ENCODE measurements at regions not wholly inside any gene's neighbourhood (a gene's known extent, or its start where the extent isn't known, plus 50 kb on each side); places are given as distances from the start of the nearest gene placed in this dataset.

GRCh38 chr6:85996034-85996375, 353.3 kb upstream of the SYNCRIP start:
- Mint-ChIP-seq H3K4me1 (ENCODE audit: unreplicated experiment) (no peaks in the 10 kb centered on the region), H3K4me3 (ENCODE audit: unreplicated experiment) (no peak overlapping the region), H3K9me3 (ENCODE audit: unreplicated experiment) (peaks cover 18% of the 10 kb centered on the region), H3K27ac (ENCODE audit: unreplicated experiment) (no peak overlapping the region), H3K27me3 (ENCODE audit: unreplicated experiment) (no peaks in the 10 kb centered on the region), H3K36me3 (ENCODE audit: unreplicated experiment) (no peaks in the 10 kb centered on the region)
- no peak for DNase-seq (ENCODE audit: extremely low spot score, unreplicated experiment)
- TF ChIP-seq, protein P1, sequence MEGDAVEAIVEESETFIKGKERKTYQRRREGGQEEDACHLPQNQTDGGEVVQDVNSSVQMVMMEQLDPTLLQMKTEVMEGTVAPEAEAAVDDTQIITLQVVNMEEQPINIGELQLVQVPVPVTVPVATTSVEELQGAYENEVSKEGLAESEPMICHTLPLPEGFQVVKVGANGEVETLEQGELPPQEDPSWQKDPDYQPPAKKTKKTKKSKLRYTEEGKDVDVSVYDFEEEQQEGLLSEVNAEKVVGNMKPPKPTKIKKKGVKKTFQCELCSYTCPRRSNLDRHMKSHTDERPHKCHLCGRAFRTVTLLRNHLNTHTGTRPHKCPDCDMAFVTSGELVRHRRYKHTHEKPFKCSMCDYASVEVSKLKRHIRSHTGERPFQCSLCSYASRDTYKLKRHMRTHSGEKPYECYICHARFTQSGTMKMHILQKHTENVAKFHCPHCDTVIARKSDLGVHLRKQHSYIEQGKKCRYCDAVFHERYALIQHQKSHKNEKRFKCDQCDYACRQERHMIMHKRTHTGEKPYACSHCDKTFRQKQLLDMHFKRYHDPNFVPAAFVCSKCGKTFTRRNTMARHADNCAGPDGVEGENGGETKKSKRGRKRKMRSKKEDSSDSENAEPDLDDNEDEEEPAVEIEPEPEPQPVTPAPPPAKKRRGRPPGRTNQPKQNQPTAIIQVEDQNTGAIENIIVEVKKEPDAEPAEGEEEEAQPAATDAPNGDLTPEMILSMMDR (IDR thresholded peaks at IDR 0.05) = no peak

GRCh38 chr6:85995339-85996033, 352.8 kb upstream of the SYNCRIP start:
- Mint-ChIP-seq H3K27me3 (ENCODE audit: unreplicated experiment) (no peaks in the 10 kb centered on the region), H3K4me1 (ENCODE audit: unreplicated experiment) (no peaks in the 10 kb centered on the region), H3K9me3 (ENCODE audit: unreplicated experiment) (peaks cover 18% of the 10 kb centered on the region), H3K36me3 (ENCODE audit: unreplicated experiment) (no peaks in the 10 kb centered on the region), H3K27ac (ENCODE audit: unreplicated experiment) (no peak overlapping the region), H3K4me3 (ENCODE audit: unreplicated experiment) (no peak overlapping the region)
- no peak for DNase-seq (ENCODE audit: extremely low spot score, unreplicated experiment)
- TF ChIP-seq, protein P1 (IDR thresholded peaks at IDR 0.05) = no peak

GRCh38 chr6:85986681-85987080, 344.0 kb upstream of the SYNCRIP start:
- Mint-ChIP-seq H3K27ac (ENCODE audit: unreplicated experiment) (no peak overlapping the region), H3K4me3 (ENCODE audit: unreplicated experiment) (no peak overlapping the region), H3K27me3 (ENCODE audit: unreplicated experiment) (no peaks in the 10 kb centered on the region)

GRCh38 chr6:85983032-85983659, 340.5 kb upstream of the SYNCRIP start:
- no peaks in the 10 kb centered on the region for H3K36me3 Mint-ChIP-seq (ENCODE audit: unreplicated experiment)
- no peak overlapping the region for H3K27ac Mint-ChIP-seq (ENCODE audit: unreplicated experiment)
- H3K27me3 Mint-ChIP-seq (ENCODE audit: unreplicated experiment) = no peaks in the 10 kb centered on the region
- H3K4me3 Mint-ChIP-seq (ENCODE audit: unreplicated experiment) = no peak overlapping the region
- H3K4me1 Mint-ChIP-seq (ENCODE audit: unreplicated experiment) = no peaks in the 10 kb centered on the region
- TF ChIP-seq, protein P1 (IDR thresholded peaks at IDR 0.05) = no peak
- H3K9me3 Mint-ChIP-seq (ENCODE audit: unreplicated experiment) = peaks cover 20% of the 10 kb centered on the region
- DNase-seq (ENCODE audit: extremely low spot score, unreplicated experiment) = no peak

More at GRCh38 chr6:85986681-85987080, 344.0 kb upstream of the SYNCRIP start:
- Mint-ChIP-seq H3K4me1 (ENCODE audit: unreplicated experiment) (no peaks in the 10 kb centered on the region), H3K9me3 (ENCODE audit: unreplicated experiment) (peaks cover 25% of the 10 kb centered on the region), H3K36me3 (ENCODE audit: unreplicated experiment) (no peaks in the 10 kb centered on the region)
- DNase-seq (ENCODE audit: extremely low spot score, unreplicated experiment) = no peak
- TF ChIP-seq, protein P1 (IDR thresholded peaks at IDR 0.05) = no peak

DNA sequence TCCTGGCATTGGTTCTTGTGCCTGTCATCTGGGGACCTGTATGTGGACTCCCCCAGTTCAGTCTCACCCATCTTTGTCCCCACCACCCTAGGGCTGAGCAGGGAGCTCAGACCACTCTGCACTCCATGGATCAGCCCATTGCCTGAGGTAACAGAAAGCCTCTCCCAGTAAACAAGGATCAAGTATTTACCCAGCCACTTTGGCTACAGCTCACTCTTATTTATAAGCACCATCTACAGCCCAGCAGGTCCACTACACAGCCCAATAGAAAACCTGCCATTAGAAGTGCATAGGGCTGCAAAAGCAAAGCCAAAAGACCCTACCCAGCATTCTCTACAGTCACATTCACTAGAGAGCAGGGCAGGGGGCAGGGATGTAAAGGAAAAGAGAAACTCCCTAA, 335.0 kb upstream of the SYNCRIP start:
- TF ChIP-seq, protein P1 (IDR thresholded peaks at IDR 0.05) = no peak
- Mint-ChIP-seq H3K9me3 (ENCODE audit: unreplicated experiment) (peaks cover 11% of the 10 kb centered on the region), H3K27me3 (ENCODE audit: unreplicated experiment) (no peaks in the 10 kb centered on the region), H3K36me3 (ENCODE audit: unreplicated experiment) (no peaks in the 10 kb centered on the region), H3K4me3 (ENCODE audit: unreplicated experiment) (no peak overlapping the region), H3K4me1 (ENCODE audit: unreplicated experiment) (no peaks in the 10 kb centered on the region), H3K27ac (ENCODE audit: unreplicated experiment) (no peak overlapping the region)
- DNase-seq (ENCODE audit: extremely low spot score, unreplicated experiment) = no peak
